Stimulated activated CD4-positive, alpha-beta T cell treated with anti-CD3 and anti-CD28 coated beads, Interleukin-4, amount 100 ng/mL, for 1 hour (primary cell): ENCODE measurements at regions not wholly inside any gene's neighbourhood (a gene's known extent, or its start where the extent isn't known, plus 50 kb on each side); places are given as distances from the start of the nearest gene placed in this dataset.

ENCODE experiments used
- DNase-seq: peaks from one replicate; pipeline ENCODE4 v3.0.0-alpha.2; 2020

- DNase-seq, result no peak
These were observed 57.9 kb upstream of the PTGFRN start for GRCh38 chr1:116851846-116852245.

- no peak for DNase-seq
These were observed 57.3 kb upstream of the PTGFRN start for GRCh38 chr1:116852367-116852766.

- no peak for DNase-seq
These were observed 56.8 kb upstream of the PTGFRN start for GRCh38 chr1:116852910-116853309.

GRCh38 chr1:116853680-116854402 lies 55.9 kb upstream of the PTGFRN start:
- no peak for DNase-seq

- no peak for DNase-seq
These were observed 55.4 kb upstream of the PTGFRN start for GRCh38 chr1:116854403-116854690.

GRCh38 chr1:116854716-116855115 lies 55.0 kb upstream of the PTGFRN start:
- DNase-seq, result no peak

GRCh38 chr1:116855191-116855619 lies 54.5 kb upstream of the PTGFRN start:
- no peak for DNase-seq

GRCh38 chr1:116855773-116856201 lies 53.9 kb upstream of the PTGFRN start:
- no peak for DNase-seq

- DNase-seq, result no peak
These were observed 53.4 kb upstream of the PTGFRN start for GRCh38 chr1:116856312-116856711.

- no peak for DNase-seq
These were observed 52.6 kb upstream of the PTGFRN start for GRCh38 chr1:116857092-116857491.
